ENCODE measurements at regions not wholly inside any gene's neighbourhood (a gene's known extent, or its start where the extent isn't known, plus 50 kb on each side); places are given as distances from the start of the nearest gene placed in this dataset.

- H3K36me3 ChIP-seq: no peaks in the 10 kb centered on the region
- intact Hi-C loops (cut with DNase I): no loop called here
- DNase-seq (no peak), ATAC-seq (no peak)
- no peak for TF ChIP-seq CTCF (IDR thresholded peaks at IDR 0.05)
- H3K9me3 ChIP-seq: no peaks in the 10 kb centered on the region
- no peak overlapping the region for H3K4me3 ChIP-seq
- H3K27me3 ChIP-seq: peaks cover 0 to 43% of the 10 kb centered on the region in 2 donors
- H3K27ac ChIP-seq: no peak overlapping the region
- H3K4me1 ChIP-seq: no peaks in the 10 kb centered on the region
Measured at GRCh38 chr13:111559612-111560403, 239.4 kb downstream of the TEX29 start.

GRCh38 chr13:111561091-111561781 lies 240.8 kb downstream of the TEX29 start:
- TF ChIP-seq CTCF (IDR thresholded peaks at IDR 0.05): no peak
- H3K27ac ChIP-seq: no peak overlapping the region
- peaks cover 0 to 37% of the 10 kb centered on the region in 2 donors for H3K27me3 ChIP-seq
- no peaks in the 10 kb centered on the region for H3K9me3 ChIP-seq
- ATAC-seq: no peak
- H3K4me3 ChIP-seq: no peak overlapping the region
- H3K4me1 ChIP-seq: no peaks in the 10 kb centered on the region
- H3K36me3 ChIP-seq: no peaks in the 10 kb centered on the region
- intact Hi-C loops (cut with DNase I): no loop called here
- DNase-seq: no peak

- DNase-seq (peak in 2 of 4 donors; percentile 10 to 16), ATAC-seq (no peak)
- no peaks in the 10 kb centered on the region for H3K36me3 ChIP-seq
- TF ChIP-seq CTCF (IDR thresholded peaks at IDR 0.05): no peak
- H3K9me3 ChIP-seq: no peaks in the 10 kb centered on the region
- H3K4me1 ChIP-seq: no peaks in the 10 kb centered on the region
- no peak overlapping the region for H3K4me3 ChIP-seq
- intact Hi-C loops (cut with DNase I): no loop called here
- peaks cover 0 to 37% of the 10 kb centered on the region in 2 donors for H3K27me3 ChIP-seq
- no peak overlapping the region for H3K27ac ChIP-seq
Measured at GRCh38 chr13:111562716-111563115, 242.3 kb downstream of the TEX29 start.

- no peak for TF ChIP-seq CTCF (IDR thresholded peaks at IDR 0.05)
- peaks cover 0 to 35% of the 10 kb centered on the region in 2 donors for H3K27me3 ChIP-seq
- peaks cover 0 to 9% of the 10 kb centered on the region in 2 donors for H3K9me3 ChIP-seq
- no peaks in the 10 kb centered on the region for H3K4me1 ChIP-seq
- H3K36me3 ChIP-seq: no peaks in the 10 kb centered on the region
- H3K27ac ChIP-seq: no peak overlapping the region
- no peak for ATAC-seq
- no peak for DNase-seq
- H3K4me3 ChIP-seq: no peak overlapping the region
- intact Hi-C loops (cut with DNase I): no loop called here
Measured at GRCh38 chr13:111564606-111565005, 244.2 kb downstream of the TEX29 start.

GRCh38 chr13:111565400-111565799 lies 245.0 kb downstream of the TEX29 start:
- Histone ChIP-seq H3K27me3 (peaks cover 0 to 27% of the 10 kb centered on the region in 2 donors), H3K36me3 (no peaks in the 10 kb centered on the region), H3K27ac (no peak overlapping the region), H3K4me3 (no peak overlapping the region), H3K4me1 (no peaks in the 10 kb centered on the region), H3K9me3 (peaks cover 0 to 9% of the 10 kb centered on the region in 2 donors)
- DNase-seq (no peak), ATAC-seq (no peak)
- TF ChIP-seq CTCF (IDR thresholded peaks at IDR 0.05): no peak
- intact Hi-C loops (cut with DNase I): no loop called here

All from left lung (tissue), 4 donors.